Psoas muscle (tissue), 7 donors: ENCODE measurements at regions not wholly inside any gene's neighbourhood (a gene's known extent, or its start where the extent isn't known, plus 50 kb on each side); places are given as distances from the start of the nearest gene placed in this dataset.

Experiments used
- ATAC-seq, 4 donors: fragments of 200-7000 bp; cut with Tn5 transposase; one replicate each; pipeline ENCODE4 v1.9.1; 2020; ENCODE audit warnings: moderate library complexity in 3 of 4, mild to moderate bottlenecking in 2 of 4
- DNase-seq, 2 donors: peaks; one replicate each; pipeline ENCODE4 v3.0.0-alpha.2; 2020
- H3K27ac ChIP-seq: fragments of 200-600 bp; one replicate; pipeline ENCODE4 v1.8.0; 2022
- H3K27me3 ChIP-seq, 3 donors: fragments of 200-600 bp in 1 of 3; one replicate each; pipeline versions ENCODE4 v1.6.1 to v1.8.0; 2013 to 2022; ENCODE audit warnings: low read length in 2 of 3, mild to moderate bottlenecking in 2 of 3, moderate library complexity in 1 of 3; ENCODE audit not compliant: insufficient read depth in 3 of 3
- H3K36me3 ChIP-seq, 2 donors: fragments of 200-600 bp in 1 of 2; one replicate each; pipeline versions ENCODE4 v1.6.1 to v1.8.0; 2013 to 2022; ENCODE audit warnings: low read depth in 1 of 2, mild to moderate bottlenecking in 1 of 2, moderate library complexity in 1 of 2; ENCODE audit not compliant: insufficient read depth in 1 of 2
- H3K4me1 ChIP-seq: fragments of 200-600 bp; one replicate; pipeline ENCODE4 v1.8.0; 2022
- H3K4me3 ChIP-seq: fragments of 200-600 bp; one replicate; pipeline ENCODE4 v1.8.0; 2022; ENCODE audit warnings: mild to moderate bottlenecking
- H3K9me3 ChIP-seq: fragments of 200-600 bp; one replicate; pipeline ENCODE4 v1.8.0; 2022
- WGBS, 3 donors: extraction: QIAGEN DNeasy Blood & Tissue Kit; methylation state at CpG; one replicate each; pipeline versions ENCODE4 v1.1.6 to v1.1.7; 2013; 5-methylcytosine and 5-hydroxymethylcytosine counted together
- intact Hi-C, 2 donors: fragments of 100-400 bp; cut with DNase I; formaldehyde crosslinking; loops; one replicate each; pipeline versions ENCODE4 v1.11.0 to v1.14.2; 2022
- TF ChIP-seq, protein P1 (sequence below): fragments of 200-600 bp; IDR thresholded peaks from one replicate; pipeline ENCODE4 v1.8.0; 2022; ENCODE audit warnings: antibody characterized with exemption
- donor health status: healthy with polysubstance abuse.
- donor health status: DM: no; HTN: no; CAD: no; lungs with moderate emphysema.
- donor health status: Bipolar disorder and iron deficiency.
- donor health status: healthy.
- donor health status: DM: yes; HTN: yes; CAD: no.
- donor health status: DM: no; HTN: no; CAD: no.
- donor health status: DM: yes; HTN: yes; CAD: no.

DNA sequence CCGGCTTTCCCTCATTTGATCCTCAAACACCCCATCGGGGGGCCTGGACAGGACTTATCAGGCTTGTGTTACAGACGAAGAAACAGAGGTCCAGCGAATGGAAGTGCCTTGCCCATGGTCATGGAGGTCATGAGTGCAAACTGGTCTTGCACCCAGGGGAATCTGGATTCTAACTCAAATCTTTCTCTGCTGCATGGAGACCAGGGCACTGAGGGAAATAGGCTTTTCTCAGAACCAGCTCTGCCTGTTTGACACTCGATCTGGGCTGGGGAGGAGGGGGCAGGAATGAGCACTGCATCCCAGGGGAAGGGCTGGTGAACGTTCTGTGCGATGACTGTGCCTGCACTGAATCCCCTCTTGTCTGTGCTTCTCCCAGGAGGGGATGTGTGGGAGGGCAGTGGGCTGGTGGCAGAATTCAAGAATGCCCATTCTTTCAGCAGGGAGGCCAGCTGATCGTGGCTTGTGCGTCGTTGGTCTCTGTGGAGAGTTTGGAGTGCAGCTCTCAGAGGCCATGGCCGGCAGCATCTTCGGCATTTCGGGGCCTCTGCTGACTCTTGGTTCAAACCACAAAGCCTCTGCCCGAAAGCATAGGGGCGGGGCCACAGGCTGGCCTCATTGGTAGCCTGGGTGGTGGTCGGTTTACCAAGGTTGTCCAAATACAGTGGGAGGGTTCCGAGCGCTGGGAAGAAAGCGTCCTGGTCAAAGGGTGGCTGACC, 171.6 kb downstream of the DDX1 start:
- no peaks in the 10 kb centered on the region for H3K9me3 ChIP-seq
- H3K36me3 ChIP-seq, result no peaks in the 10 kb centered on the region
- no peaks in the 10 kb centered on the region for H3K4me1 ChIP-seq
- no peak for ATAC-seq
- DNase-seq, result no peak
- H3K27me3 ChIP-seq, result peaks cover 0 to 7% (median 0%) of the 10 kb centered on the region in 3 donors
- TF ChIP-seq, protein P1, sequence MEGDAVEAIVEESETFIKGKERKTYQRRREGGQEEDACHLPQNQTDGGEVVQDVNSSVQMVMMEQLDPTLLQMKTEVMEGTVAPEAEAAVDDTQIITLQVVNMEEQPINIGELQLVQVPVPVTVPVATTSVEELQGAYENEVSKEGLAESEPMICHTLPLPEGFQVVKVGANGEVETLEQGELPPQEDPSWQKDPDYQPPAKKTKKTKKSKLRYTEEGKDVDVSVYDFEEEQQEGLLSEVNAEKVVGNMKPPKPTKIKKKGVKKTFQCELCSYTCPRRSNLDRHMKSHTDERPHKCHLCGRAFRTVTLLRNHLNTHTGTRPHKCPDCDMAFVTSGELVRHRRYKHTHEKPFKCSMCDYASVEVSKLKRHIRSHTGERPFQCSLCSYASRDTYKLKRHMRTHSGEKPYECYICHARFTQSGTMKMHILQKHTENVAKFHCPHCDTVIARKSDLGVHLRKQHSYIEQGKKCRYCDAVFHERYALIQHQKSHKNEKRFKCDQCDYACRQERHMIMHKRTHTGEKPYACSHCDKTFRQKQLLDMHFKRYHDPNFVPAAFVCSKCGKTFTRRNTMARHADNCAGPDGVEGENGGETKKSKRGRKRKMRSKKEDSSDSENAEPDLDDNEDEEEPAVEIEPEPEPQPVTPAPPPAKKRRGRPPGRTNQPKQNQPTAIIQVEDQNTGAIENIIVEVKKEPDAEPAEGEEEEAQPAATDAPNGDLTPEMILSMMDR, result no peak
- H3K4me3 ChIP-seq, result no peak overlapping the region
- 81 to 86% (median 84%) methylated on average over 19 of the region's 19 CpGs for WGBS, 3 donors
- intact Hi-C loops, result no loop called here
- no peak overlapping the region for H3K27ac ChIP-seq

DNA sequence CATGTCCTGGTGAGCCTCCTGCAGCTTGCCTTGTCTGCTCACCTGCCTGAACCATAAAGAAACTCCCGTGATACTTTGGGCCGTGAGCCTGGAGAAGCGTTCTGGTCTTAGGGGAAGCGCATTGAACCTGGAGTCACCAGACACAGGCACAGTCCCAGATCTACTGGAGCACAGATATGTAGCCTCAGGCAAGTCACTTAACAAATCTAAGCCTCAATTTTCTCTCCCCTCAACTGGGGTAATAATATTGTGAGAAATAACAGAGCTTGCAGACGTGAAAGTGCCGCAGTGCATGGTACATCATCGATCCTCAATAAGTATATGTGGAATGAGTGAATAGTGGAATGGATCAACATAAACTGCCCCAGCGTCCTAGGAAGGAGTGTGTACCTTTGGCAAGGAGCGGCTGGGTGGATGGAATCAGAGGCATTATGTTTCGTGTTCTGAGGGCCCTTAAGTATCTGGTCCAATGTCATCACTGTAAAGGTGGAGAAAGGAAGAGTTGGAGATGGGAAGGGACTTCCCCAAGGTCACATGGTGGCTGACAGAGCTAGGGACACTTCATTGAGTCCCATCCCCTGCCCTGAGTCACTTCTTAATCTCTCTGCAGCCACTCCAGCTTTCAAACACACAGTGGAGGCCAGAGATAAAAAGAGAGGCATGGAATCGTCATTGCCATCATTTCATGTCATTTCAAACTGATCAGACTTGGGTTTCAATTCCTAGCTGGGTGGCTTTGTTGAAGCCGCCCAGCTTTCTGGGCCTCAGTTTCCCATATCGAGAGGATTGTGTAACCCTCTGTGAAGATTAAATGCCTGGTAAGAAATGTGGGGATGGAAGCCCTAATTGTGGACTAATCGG, 172.4 kb downstream of the DDX1 start:
- intact Hi-C loops, result no loop called here
- Histone ChIP-seq H3K9me3 (no peaks in the 10 kb centered on the region), H3K4me3 (no peak overlapping the region), H3K4me1 (no peaks in the 10 kb centered on the region), H3K27ac (no peak overlapping the region), H3K27me3 (peaks cover 0 to 3% (median 0%) of the 10 kb centered on the region in 3 donors), H3K36me3 (no peaks in the 10 kb centered on the region)
- 95% methylated on average over 14 of the region's 14 CpGs for WGBS, 3 donors
- no peak for DNase-seq
- no peak for ATAC-seq
- TF ChIP-seq, protein P1, result no peak

DNA sequence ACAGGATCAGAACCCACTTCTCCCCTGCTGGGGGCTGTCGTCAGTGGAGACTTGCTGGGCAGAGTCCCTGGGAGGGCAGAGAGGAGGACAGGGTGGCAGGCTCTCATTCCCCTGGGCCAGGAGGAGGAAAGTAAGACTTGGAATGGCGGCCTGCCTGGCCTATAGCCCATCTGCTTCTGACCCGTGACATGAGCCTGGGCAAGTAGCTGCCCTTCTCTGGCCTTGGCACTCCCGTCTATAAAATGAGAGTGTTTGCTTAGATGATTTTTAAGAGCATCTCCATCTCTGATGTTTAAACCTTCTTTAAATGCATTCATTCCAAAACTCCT, 173.0 kb downstream of the DDX1 start:
- ATAC-seq (no peak), DNase-seq (no peak)
- H3K9me3 ChIP-seq, result no peaks in the 10 kb centered on the region
- no peak overlapping the region for H3K4me3 ChIP-seq
- no peaks in the 10 kb centered on the region for H3K4me1 ChIP-seq
- WGBS, 3 donors, result 73 to 79% (median 77%) methylated on average over 4 of the region's 4 CpGs
- TF ChIP-seq, protein P1, result no peak
- intact Hi-C loops, result no loop called here
- H3K36me3 ChIP-seq, result no peaks in the 10 kb centered on the region
- H3K27ac ChIP-seq, result no peak overlapping the region
- peaks cover 0 to 3% (median 0%) of the 10 kb centered on the region in 3 donors for H3K27me3 ChIP-seq

DNA sequence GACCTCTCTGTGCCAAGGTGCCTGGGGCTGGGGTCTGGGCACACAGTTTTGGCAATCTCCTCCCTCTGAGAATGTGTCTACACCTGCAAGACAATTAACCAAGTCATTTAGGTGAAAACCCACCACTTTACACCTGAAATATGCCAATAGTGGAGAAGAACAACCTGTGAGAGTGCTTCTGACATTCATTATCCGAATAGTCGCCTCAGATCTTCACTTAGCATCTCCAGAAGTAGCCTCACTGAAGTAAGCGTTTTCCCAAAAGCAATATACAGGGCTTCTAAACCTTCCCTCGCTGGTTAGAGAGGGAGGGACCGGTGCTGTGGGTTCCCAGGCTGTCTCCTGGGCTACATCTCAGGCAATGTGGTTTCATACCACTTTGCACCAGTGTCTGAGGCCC, 173.5 kb downstream of the DDX1 start:
- Histone ChIP-seq H3K9me3 (no peaks in the 10 kb centered on the region), H3K27ac (no peak overlapping the region), H3K36me3 (no peaks in the 10 kb centered on the region), H3K27me3 (peaks cover 0 to 3% (median 0%) of the 10 kb centered on the region in 3 donors), H3K4me1 (no peaks in the 10 kb centered on the region), H3K4me3 (no peak overlapping the region)
- no peak for ATAC-seq
- TF ChIP-seq, protein P1, result no peak
- intact Hi-C loops, result no loop called here
- no peak for DNase-seq
- WGBS, 3 donors, result 92 to 95% (median 93%) methylated on average over 5 of the region's 5 CpGs
